ENCODE measurements at regions not wholly inside any gene's neighbourhood (a gene's known extent, or its start where the extent isn't known, plus 50 kb on each side); places are given as distances from the start of the nearest gene placed in this dataset.

- no peak overlapping the region for H3K4me3 ChIP-seq (ENCODE audit: control insufficient read depth in 2 of 3, extremely low read depth in 1 of 3, insufficient read depth in 2 of 3, low read depth in 1 of 3, low read length in 3 of 3)
- no peak for DNase-seq (ENCODE audit: low read depth, low spot score)
- H3K9ac ChIP-seq (ENCODE audit: control insufficient read depth, extremely low read depth, insufficient read depth, low read length) = no peak overlapping the region
- peaks cover 4% of the 10 kb centered on the region for H3K27me3 ChIP-seq (ENCODE audit: control insufficient read depth, extremely low read depth, insufficient read depth, low read length)
- H4K20me1 ChIP-seq (ENCODE audit: control insufficient read depth, extremely low read depth, insufficient read depth, low read length) = no peaks in the 10 kb centered on the region
- no peaks in the 10 kb centered on the region for H3K4me1 ChIP-seq (ENCODE audit: control insufficient read depth, extremely low read depth, insufficient read depth, low read length)
- no peak overlapping the region for H2AFZ ChIP-seq (ENCODE audit: control insufficient read depth, low read length)
- dilution Hi-C loops (cut with MboI; ENCODE audit: extremely low pct_ligation_motif_present, low sequenced_read_pairs) = no loop called here
- no peaks in the 10 kb centered on the region for H3K36me3 ChIP-seq (ENCODE audit: control insufficient read depth in 2 of 2, extremely low read depth in 1 of 2, insufficient read depth in 2 of 2, low read length in 2 of 2)
- H3K9me3 ChIP-seq (ENCODE audit: control insufficient read depth, low read depth, low read length) = no peaks in the 10 kb centered on the region
- no peak overlapping the region for H3K4me2 ChIP-seq (ENCODE audit: control insufficient read depth, extremely low read depth, insufficient read depth, low read depth, low read length)
- no peak overlapping the region for H3K27ac ChIP-seq (ENCODE audit: control insufficient read depth, insufficient read depth, low read length)
- FAIRE-seq = no peak
- H3K9me1 ChIP-seq (ENCODE audit: control insufficient read depth, extremely low read depth, insufficient read depth, low read length) = no peaks in the 10 kb centered on the region
- H3K79me2 ChIP-seq (ENCODE audit: control insufficient read depth, insufficient read depth, low read length) = no peaks in the 10 kb centered on the region
- TF ChIP-seq EZH2 (IDR thresholded peaks at IDR 0.05; ENCODE audit: low read length) = no peak
- TF ChIP-seq, protein P1, sequence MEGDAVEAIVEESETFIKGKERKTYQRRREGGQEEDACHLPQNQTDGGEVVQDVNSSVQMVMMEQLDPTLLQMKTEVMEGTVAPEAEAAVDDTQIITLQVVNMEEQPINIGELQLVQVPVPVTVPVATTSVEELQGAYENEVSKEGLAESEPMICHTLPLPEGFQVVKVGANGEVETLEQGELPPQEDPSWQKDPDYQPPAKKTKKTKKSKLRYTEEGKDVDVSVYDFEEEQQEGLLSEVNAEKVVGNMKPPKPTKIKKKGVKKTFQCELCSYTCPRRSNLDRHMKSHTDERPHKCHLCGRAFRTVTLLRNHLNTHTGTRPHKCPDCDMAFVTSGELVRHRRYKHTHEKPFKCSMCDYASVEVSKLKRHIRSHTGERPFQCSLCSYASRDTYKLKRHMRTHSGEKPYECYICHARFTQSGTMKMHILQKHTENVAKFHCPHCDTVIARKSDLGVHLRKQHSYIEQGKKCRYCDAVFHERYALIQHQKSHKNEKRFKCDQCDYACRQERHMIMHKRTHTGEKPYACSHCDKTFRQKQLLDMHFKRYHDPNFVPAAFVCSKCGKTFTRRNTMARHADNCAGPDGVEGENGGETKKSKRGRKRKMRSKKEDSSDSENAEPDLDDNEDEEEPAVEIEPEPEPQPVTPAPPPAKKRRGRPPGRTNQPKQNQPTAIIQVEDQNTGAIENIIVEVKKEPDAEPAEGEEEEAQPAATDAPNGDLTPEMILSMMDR (optimal IDR thresholded peaks at IDR 0.05 in 1 of 3, IDR thresholded peaks at IDR 0.05 in 1 of 3, conservative IDR thresholded peaks at IDR 0.05 in 1 of 3; ENCODE audit: extremely low read depth in 1 of 3, insufficient read depth in 2 of 3, low read length in 3 of 3) = no peak
Observed at GRCh38 chr4:111662496-111662895, 482.8 kb upstream of the FAM241A start.

GRCh38 chr4:111664308-111664945, 480.8 kb upstream of the FAM241A start:
- no peak overlapping the region for H3K4me2 ChIP-seq (ENCODE audit: control insufficient read depth, extremely low read depth, insufficient read depth, low read depth, low read length)
- no peak overlapping the region for H3K4me3 ChIP-seq (ENCODE audit: control insufficient read depth in 2 of 3, extremely low read depth in 1 of 3, insufficient read depth in 2 of 3, low read depth in 1 of 3, low read length in 3 of 3)
- DNase-seq (ENCODE audit: low read depth, low spot score) (no peak), FAIRE-seq (no peak)
- TF ChIP-seq, protein P1 (optimal IDR thresholded peaks at IDR 0.05 in 1 of 3, IDR thresholded peaks at IDR 0.05 in 1 of 3, conservative IDR thresholded peaks at IDR 0.05 in 1 of 3; ENCODE audit: extremely low read depth in 1 of 3, insufficient read depth in 2 of 3, low read length in 3 of 3) = no peak
- no peak for TF ChIP-seq EZH2 (IDR thresholded peaks at IDR 0.05; ENCODE audit: low read length)
- H2AFZ ChIP-seq (ENCODE audit: control insufficient read depth, low read length) = no peak overlapping the region
- H3K4me1 ChIP-seq (ENCODE audit: control insufficient read depth, extremely low read depth, insufficient read depth, low read length) = no peaks in the 10 kb centered on the region
- H3K36me3 ChIP-seq (ENCODE audit: control insufficient read depth in 2 of 2, extremely low read depth in 1 of 2, insufficient read depth in 2 of 2, low read length in 2 of 2) = no peaks in the 10 kb centered on the region
- dilution Hi-C loops (cut with MboI; ENCODE audit: extremely low pct_ligation_motif_present, low sequenced_read_pairs) = no loop called here
- no peaks in the 10 kb centered on the region for H3K9me3 ChIP-seq (ENCODE audit: control insufficient read depth, low read depth, low read length)
- peaks cover 4% of the 10 kb centered on the region for H3K27me3 ChIP-seq (ENCODE audit: control insufficient read depth, extremely low read depth, insufficient read depth, low read length)
- H4K20me1 ChIP-seq (ENCODE audit: control insufficient read depth, extremely low read depth, insufficient read depth, low read length) = no peaks in the 10 kb centered on the region
- H3K79me2 ChIP-seq (ENCODE audit: control insufficient read depth, insufficient read depth, low read length) = no peaks in the 10 kb centered on the region
- H3K27ac ChIP-seq (ENCODE audit: control insufficient read depth, insufficient read depth, low read length) = no peak overlapping the region
- no peak overlapping the region for H3K9ac ChIP-seq (ENCODE audit: control insufficient read depth, extremely low read depth, insufficient read depth, low read length)
- H3K9me1 ChIP-seq (ENCODE audit: control insufficient read depth, extremely low read depth, insufficient read depth, low read length) = no peaks in the 10 kb centered on the region

Measured in keratinocyte (primary cell).